ENCODE measurements at regions not wholly inside any gene's neighbourhood (a gene's known extent, or its start where the extent isn't known, plus 50 kb on each side); places are given as distances from the start of the nearest gene placed in this dataset.

- Histone ChIP-seq H3K9me3 (ENCODE audit: control insufficient read depth in 4 of 4, low read length in 3 of 4) (no peaks in the 10 kb centered on the region), H3K36me3 (ENCODE audit: control insufficient read depth in 4 of 4, insufficient read depth in 3 of 4, low read depth in 1 of 4, low read length in 3 of 4) (no peaks in the 10 kb centered on the region), H3K27ac (ENCODE audit: low read depth in 1 of 2, low read length in 2 of 2) (no peak overlapping the region), H3K4me3 (ENCODE audit: low read depth in 1 of 3, low read length in 3 of 3) (no peak overlapping the region), H3K4me1 (ENCODE audit: control insufficient read depth in 4 of 4, insufficient read depth in 4 of 4, low read length in 3 of 4) (no peaks in the 10 kb centered on the region), H3K27me3 (ENCODE audit: control insufficient read depth in 4 of 4, insufficient read depth in 4 of 4, low read length in 3 of 4) (peaks cover 0 to 6% (median 0%) of the 10 kb centered on the region in 4 donors), H3K9ac (ENCODE audit: low read depth in 1 of 2, low read length in 2 of 2) (no peak overlapping the region)
- 56% methylated on average over 3 of the region's 3 CpGs for WGBS
- TF ChIP-seq MAX (IDR thresholded peaks at IDR 0.05) (no peak), EGR1 (IDR thresholded peaks at IDR 0.05; ENCODE audit: low read depth in 2 of 2) (no peak), HNF4G (IDR thresholded peaks at IDR 0.05) (no peak), CTCF (IDR thresholded peaks at IDR 0.05; ENCODE audit: low read depth, low read length, missing input control) (no peak), ATF3 (IDR thresholded peaks at IDR 0.05) (no peak), RXRA (IDR thresholded peaks at IDR 0.05) (no peak), SP1 (IDR thresholded peaks at IDR 0.05) (no peak), JUND (IDR thresholded peaks at IDR 0.05) (no peak), RAD21 (IDR thresholded peaks at IDR 0.05) (no peak), TAF1 (conservative IDR thresholded peaks at IDR 0.05) (no peak), FOXA2 (IDR thresholded peaks at IDR 0.05) (no peak), NR2F2 (IDR thresholded peaks at IDR 0.05) (no peak)
- DNase-seq (ENCODE audit: low spot score), result no peak
Observed at GRCh38 chr3:73734211-73735089, 109.7 kb upstream of the PDZRN3 start.

- H3K27me3 ChIP-seq (ENCODE audit: control insufficient read depth in 4 of 4, insufficient read depth in 4 of 4, low read length in 3 of 4), result peaks cover 0 to 6% (median 0%) of the 10 kb centered on the region in 4 donors
- H3K27ac ChIP-seq (ENCODE audit: low read depth in 1 of 2, low read length in 2 of 2), result no peak overlapping the region
- no peak for TF ChIP-seq ATF3 (IDR thresholded peaks at IDR 0.05)
- no peak for TF ChIP-seq MAX (IDR thresholded peaks at IDR 0.05)
- no peak for TF ChIP-seq FOXA1 (IDR thresholded peaks at IDR 0.05)
- TF ChIP-seq REST (IDR thresholded peaks at IDR 0.05), result no peak
- no peak for TF ChIP-seq RAD21 (IDR thresholded peaks at IDR 0.05)
- TF ChIP-seq SP1 (IDR thresholded peaks at IDR 0.05), result no peak
- TF ChIP-seq FOXA2 (IDR thresholded peaks at IDR 0.05), result no peak
- no peak for TF ChIP-seq NR2F2 (IDR thresholded peaks at IDR 0.05)
- TF ChIP-seq HNF4G (IDR thresholded peaks at IDR 0.05), result no peak
- no peak for TF ChIP-seq YY1 (IDR thresholded peaks at IDR 0.05)
- no peak for TF ChIP-seq RXRA (IDR thresholded peaks at IDR 0.05)
- no peak for TF ChIP-seq GABPA (IDR thresholded peaks at IDR 0.05 in 1 of 2, conservative IDR thresholded peaks at IDR 0.05 in 1 of 2)
- no peak for TF ChIP-seq ZBTB33 (IDR thresholded peaks at IDR 0.05)
- no peak for TF ChIP-seq JUND (IDR thresholded peaks at IDR 0.05)
- TF ChIP-seq TAF1 (conservative IDR thresholded peaks at IDR 0.05), result no peak
- no peak for TF ChIP-seq EGR1 (IDR thresholded peaks at IDR 0.05; ENCODE audit: low read depth in 2 of 2)
- TF ChIP-seq HNF4A (conservative IDR thresholded peaks at IDR 0.05), result no peak
- TF ChIP-seq CTCF (IDR thresholded peaks at IDR 0.05; ENCODE audit: low read depth, low read length, missing input control), result no peak
- H3K9me3 ChIP-seq (ENCODE audit: control insufficient read depth in 4 of 4, low read length in 3 of 4), result no peaks in the 10 kb centered on the region
- H3K36me3 ChIP-seq (ENCODE audit: control insufficient read depth in 4 of 4, insufficient read depth in 3 of 4, low read depth in 1 of 4, low read length in 3 of 4), result no peaks in the 10 kb centered on the region
- DNase-seq (ENCODE audit: low spot score), result no peak
- H3K4me1 ChIP-seq (ENCODE audit: control insufficient read depth in 4 of 4, insufficient read depth in 4 of 4, low read length in 3 of 4), result no peaks in the 10 kb centered on the region
- H3K9ac ChIP-seq (ENCODE audit: low read depth in 1 of 2, low read length in 2 of 2), result no peak overlapping the region
- no peak overlapping the region for H3K4me3 ChIP-seq (ENCODE audit: low read depth in 1 of 3, low read length in 3 of 3)
- WGBS, result 69% methylated on average over 6 of the region's 6 CpGs
Observed at GRCh38 chr3:73733746-73734145, 109.0 kb upstream of the PDZRN3 start.
